CD4-positive, alpha-beta T cell treated with Interleukin-4 for 1 hour (primary cell): ENCODE measurements at regions not wholly inside any gene's neighbourhood (a gene's known extent, or its start where the extent isn't known, plus 50 kb on each side); places are given as distances from the start of the nearest gene placed in this dataset.
"Not testable (repeated sequence)": the region's sequence is repeated elsewhere in the genome, so short reads cannot be mapped to it uniquely, and the experiment has no call there.

Experiments used
- DNase-seq, 2 donors: peaks; one replicate each; pipeline ENCODE4 v3.0.0-alpha.2; 2020 to 2022

DNA sequence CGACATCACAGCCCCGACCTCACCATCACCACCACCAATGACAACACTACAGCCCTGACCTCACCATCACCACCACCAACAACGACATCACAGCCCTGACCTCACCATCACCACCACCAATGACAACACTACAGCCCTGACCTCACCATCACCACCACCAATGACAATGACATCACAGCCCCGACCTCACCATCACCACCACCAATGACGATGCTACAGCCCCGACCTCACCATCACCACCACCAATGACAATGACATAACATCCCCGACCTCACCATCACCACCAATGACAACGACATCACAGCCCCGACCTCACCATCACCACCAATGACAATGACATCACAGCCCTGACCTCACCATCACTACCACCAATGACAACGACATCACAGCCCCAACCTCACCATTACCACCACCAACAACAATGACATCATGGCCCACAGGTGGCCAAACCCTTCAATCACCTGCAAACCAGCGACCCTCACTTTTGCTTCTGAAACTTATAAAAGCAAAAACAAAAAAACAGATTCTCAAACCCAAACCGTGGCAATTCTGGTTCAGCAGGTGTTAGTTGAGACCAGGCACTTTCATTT is 70.7 kb upstream of the TMEM18 start:
- DNase-seq, result no peak

DNA sequence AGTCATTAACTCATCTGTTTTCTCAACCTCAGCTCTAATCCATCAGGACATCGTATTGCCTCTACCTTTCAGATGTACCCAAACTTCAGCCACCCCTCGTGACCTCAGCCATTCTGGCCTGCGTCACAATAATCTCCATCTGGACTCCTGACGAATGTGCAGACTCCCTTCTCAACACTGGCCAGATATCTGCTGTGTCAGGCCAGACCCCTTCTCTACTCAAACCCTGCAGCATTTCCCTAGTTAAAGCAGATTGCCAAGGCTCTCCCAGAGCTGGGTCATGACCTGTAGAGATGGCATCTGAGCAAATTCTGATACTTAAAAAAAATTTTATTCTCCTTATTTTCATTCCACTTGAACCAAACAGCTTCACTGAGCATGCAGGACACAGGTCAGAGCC is 69.5 kb upstream of the TMEM18 start:
- no peak for DNase-seq

DNA sequence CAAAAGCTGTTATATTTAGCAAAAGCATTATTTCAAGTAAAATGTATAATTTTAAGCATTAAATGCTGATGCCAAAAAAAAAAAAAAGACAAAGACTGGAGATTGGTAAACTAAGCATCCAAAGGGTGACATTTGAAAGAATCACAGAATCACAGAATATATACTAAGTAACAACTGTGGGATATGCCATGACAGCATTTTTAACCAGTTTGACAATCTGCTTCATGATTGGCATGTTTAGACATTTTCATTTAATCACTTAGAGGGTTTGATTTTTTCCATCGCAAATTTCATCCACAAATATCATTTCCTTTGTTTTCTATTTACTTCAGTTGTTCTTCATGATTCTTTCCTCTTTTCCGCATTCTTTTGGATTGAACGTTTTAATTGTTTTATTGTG is 66.9 kb upstream of the TMEM18 start:
- DNase-seq, result no peak

DNA sequence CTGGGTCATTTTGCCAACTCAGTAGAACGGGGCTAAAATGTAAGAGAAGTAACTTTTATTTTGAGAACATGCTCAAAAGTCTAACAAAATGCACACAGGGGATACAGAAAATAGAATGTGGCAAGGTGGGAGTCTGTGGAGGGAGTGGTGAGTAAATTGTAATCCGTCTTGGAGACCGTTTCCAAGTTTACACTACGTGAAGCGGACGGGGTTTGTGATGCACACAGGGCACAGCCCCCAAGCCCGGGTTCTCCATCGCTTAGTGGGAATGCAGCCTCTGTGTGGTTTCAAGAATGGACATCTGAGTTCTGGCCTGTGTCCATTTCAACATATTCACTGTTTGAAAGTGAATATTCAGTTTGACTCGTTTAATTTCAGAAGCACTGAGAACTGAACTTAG is 65.0 kb upstream of the TMEM18 start:
- DNase-seq, result no peak

DNA sequence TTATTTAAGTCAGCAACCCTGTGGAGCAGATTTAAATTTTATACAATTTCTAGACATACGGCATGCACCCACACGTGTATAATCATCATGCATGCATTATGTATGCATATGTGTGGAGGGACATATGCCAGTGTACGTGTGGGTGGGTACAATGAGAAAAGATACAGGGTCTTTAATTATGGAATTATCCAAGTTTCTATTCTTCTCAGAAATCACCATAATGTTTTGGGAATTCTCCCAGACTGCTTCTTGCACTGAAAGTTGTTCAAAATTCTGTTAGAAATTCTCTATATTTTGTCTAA is 63.9 kb upstream of the TMEM18 start:
- DNase-seq, result no peak

DNA sequence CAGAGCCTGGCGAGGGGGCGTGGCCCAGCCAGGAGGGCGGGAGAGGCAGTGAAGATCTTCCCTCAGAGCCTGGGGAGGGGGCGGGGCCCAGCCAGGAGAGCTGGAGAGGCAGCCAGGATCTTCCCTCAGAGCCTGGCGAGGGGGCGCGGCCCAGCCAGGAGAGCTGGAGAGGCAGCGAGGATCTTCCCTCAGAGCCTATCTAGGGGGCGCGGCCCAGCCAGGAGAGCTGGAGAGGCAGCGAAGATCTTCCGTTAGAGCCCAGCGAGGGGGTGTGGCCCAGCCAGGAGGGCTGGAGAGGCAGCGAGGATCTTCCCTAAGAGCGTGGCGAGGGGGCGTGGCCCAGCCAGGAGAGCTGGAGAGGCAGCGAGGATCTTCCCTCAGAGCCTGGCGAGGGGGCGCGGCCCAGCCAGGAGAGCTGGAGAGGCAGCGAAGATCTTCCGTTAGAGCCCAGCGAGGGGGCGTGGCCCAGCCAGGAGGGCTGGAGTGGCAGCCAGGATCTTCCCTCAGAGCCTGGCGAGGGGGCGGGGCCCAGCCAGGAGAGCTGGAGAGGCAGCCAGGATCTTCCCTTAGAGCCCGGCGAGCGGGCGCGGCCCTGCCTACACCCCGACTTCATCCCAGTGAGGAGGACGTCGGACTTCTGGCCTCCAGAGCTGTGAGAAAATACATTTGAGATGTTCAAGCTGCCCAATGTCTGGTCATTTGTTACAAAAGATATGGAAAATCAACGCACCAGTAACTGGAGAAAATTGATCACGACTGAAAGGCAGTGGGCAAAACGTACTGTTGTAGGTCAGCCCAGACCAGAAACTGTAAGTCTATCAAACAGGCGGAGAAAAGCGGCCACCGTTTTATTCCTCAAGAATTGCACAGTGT is 63.4 kb upstream of the TMEM18 start:
- not testable (repeated sequence) for DNase-seq

DNA sequence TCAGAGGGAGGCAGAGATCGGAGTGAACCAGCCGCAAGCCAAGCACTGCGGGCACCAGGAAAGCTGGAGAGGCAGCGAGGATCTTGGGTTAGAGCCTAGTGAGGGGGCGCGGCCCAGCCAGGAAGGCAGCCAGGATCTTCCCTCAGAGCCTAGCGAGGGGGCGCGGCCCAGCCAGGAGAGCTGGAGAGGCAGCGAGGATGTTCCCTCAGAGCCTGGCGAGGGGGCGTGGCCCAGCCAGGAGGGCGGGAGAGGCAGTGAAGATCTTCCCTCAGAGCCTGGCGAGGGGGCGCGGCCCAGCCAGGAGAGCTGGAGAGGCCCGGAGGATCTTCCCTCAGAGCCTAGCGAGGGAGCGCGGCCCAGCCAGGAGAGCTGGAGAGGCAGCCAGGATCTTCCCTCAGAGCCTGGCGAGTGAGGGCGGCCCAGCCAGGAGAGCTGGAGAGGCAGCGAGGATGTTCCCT is 62.7 kb upstream of the TMEM18 start:
- DNase-seq, result not testable (repeated sequence)

DNA sequence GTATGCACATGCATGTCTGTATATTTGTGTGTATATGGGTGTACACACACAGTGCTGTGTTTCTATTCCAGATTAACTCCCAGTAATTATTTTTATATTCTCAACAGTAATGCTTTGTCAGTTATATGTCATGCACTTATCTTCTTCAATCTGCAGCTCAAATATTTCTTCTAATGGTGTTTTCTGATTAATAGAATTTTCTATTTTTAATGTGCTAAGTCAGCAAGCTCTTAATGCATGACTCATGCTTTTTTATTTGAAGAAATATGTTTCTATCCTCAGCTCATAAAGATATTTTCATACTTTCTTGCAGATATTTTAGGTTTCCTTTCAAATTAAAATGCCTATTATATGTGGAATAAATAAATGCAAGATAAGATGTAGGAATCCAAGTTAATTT is 59.7 kb upstream of the TMEM18 start:
- no peak for DNase-seq

DNA sequence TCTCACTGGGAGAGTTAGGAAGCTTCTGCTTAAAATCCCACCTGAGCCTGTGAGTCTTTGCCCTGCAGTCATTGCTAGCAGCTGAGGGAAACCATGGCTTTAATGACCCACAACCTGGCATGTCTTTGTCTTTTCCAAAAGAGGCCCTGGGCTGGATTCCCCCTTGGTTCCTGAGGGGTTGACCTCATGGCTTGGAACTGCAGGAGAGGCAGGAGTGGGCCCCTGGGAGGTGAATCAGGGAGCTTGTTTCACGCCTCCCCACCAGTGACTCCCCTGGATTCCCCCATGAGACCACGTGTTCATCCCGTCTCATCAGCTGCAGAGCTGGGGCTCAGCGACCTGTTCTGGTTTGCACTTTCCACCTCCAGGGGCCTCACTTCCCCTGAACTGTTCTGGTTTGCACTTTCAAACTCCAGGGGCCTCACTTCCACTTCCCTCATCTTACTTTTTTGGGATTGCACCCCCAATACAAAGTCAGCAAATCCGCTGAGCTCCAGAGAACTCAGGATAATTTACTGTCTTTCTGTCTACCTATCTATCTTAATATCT is 58.5 kb upstream of the TMEM18 start:
- no peak for DNase-seq

DNA sequence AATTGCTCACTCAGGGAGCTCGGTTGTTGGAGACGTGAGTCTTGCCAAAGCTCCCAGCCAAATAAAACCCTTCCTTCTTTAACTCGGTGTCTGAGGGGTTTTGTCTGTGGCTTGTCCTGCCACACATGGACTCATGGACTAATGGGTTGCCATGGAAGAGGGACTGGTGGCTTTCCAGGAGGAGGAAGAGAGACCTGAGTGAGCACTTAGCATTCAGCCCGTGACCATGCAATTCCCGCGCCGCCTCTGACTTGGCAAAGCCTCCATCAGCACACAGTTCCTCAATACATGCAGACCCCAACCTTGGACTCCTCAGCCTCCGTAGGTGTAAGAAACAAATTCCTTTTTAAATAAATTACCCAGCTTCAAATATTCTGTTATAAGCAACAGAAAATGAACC is 57.3 kb upstream of the TMEM18 start:
- DNase-seq, result no peak

DNA sequence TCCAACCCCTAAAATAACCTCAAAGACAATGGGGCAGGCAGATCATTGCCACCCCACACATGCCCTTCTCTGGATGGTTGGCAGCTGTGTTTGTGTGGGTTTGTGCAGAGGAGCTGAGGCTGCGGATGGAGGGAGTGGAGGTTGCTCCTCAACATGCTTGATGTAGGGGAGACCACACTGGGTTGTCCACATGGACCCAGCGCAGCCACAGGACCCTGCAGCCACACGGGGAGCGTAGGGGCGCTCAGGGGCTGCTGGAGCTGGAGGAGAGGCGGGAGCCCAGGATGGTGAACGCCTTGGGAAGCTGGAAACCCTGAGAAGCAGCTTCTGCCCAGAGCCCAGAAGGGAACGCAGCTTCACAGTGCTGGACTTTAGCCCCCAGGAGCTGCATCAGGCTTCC is 56.3 kb upstream of the TMEM18 start:
- no peak for DNase-seq

DNA sequence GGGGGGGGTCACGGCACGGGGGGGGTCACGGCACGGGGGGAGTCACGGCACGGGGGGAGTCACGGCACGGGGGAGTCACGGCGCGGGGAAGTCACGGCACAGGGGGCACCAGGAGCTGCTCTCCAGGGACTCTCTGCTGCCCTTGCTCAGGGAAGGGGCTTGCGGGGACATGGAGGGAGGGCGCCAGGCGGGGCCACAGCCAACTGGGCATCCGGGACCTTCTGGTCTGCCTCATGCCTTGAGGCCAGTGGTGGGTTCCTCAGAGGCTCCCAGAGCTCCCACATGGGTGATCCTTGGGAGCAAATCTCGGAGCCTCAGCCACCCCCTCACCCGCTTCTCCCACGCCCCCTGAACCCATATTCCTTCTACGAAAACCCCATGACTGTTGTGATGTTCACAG is 55.8 kb upstream of the TMEM18 start:
- DNase-seq, result no peak

DNA sequence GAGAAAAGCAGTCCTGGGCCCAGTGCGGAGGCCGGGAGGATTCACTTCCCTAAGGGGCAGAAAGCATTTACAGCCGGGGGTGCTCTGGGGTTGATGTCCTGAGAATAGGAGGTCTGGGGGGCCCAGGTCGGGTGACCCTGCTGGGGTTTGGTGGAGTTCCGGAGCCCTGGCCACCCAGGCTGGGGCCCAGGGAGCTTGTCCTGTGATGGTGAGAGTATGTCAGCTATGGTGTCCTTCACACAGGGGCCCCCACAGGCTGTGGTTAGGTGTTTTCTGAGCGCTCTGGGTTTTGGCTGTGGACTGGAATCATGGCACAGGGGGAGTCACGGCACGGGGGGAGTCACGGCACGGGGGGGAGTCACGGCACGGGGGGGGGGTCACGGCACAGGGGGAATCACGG is 54.5 kb upstream of the TMEM18 start:
- DNase-seq, result no peak

DNA sequence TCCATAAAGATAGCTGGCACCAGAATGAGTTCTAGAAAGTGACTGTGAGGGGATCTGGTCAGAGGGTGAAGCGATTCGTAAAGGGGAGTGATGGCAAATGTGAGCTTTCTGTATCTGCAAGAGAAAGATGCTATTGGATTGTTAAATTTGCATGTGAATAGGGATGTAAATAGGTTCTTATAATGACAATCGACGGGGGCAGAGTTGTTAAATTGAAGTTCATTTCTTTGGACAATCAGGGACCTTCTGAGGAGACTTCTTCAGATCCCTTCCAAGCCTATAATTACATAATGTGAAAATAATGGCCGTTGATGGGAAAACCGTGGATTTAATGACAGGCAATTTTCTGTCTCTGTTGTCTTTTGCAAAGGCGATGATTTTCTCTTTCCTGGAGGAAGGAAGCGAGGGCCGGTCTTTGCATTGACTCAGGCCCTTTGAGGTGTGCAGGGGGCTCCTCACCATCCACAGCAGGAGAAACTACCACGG is 52.2 kb upstream of the TMEM18 start:
- DNase-seq, result no peak

DNA sequence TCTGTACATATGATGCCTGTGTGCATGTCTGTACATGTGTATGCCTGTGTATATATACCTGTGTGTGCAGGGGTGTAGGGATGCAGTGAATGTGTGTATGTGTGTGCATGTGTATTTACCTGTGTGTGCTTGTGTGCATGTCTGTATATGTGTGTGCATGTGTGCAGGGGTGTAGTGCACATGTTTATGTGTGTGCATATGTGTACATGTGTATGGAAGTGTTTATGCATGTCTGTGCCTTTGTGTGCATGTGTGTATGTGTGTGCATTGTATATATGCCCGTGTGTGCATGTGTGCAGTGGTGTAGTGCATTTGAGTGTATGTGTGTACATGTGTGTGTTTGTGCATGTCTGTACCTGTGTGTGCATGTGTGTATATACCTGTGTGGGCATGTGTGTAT is 51.0 kb upstream of the TMEM18 start:
- no peak for DNase-seq

DNA sequence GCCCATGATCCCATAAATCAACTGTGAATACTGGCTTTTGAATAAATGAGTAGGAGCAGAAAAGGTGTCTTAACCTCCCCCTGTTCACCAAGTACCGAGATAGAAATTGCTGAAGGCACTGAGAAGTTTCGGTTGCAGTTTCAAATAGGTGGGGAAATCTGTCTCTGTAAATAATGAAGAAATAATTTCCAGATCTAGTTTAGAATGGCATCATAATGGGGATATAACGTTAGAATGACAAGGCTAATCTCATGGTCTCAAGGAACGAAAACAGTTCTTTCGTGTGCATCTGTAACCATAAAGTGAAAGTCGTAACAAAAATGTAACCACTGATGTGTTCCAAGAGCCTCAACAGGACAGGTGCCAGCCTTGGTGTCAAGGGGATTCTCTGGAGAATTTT is 49.9 kb upstream of the TMEM18 start:
- DNase-seq, result no peak
